Dermis blood vessel endothelial cell (primary cell): ENCODE measurements at regions not wholly inside any gene's neighbourhood (a gene's known extent, or its start where the extent isn't known, plus 50 kb on each side); places are given as distances from the start of the nearest gene placed in this dataset.

Experiments used
- DNase-seq: peaks from one replicate; pipeline ENCODE4 v3.0.0; 2010

DNA sequence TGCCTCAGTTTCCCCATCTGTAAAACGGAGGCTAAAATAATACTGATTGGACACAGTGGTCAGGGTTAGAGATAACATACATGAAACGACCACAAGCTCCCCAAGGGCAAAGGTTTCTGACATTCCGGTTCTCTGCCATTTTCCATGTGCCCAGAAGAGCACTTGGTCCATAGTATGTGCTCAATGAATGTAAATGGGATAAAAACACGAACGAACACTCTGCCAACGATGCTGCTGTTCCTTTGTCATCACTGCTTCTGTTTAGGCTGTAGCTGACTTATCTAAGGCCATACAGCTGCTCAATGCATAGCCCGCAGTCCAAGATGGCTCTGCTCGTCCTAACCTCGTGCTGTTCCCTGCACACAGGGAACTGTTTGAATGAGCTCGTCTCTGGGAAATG is 102.0 kb downstream of the RMI2 start:
- DNase-seq: no peak

DNA sequence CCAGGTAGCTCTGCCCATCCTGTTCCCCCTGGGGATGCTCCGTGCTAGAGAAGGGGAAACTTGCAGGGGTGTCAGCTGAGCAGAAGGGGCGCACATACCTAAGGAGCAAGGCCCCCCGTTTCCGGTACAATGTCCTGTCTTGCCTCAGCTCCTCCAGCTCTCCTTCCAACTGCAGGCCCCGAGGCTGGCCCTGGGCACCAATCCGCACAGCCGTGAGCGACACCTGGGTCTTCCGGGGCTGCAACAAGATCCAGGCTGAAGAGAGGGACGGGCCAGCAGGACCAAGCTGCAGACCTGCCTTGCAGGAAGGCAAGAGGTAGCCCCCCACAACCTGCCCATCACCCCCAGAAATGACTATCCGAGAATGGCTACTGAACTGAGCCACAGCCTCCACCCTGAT is 102.6 kb downstream of the RMI2 start:
- DNase-seq: no peak

DNA sequence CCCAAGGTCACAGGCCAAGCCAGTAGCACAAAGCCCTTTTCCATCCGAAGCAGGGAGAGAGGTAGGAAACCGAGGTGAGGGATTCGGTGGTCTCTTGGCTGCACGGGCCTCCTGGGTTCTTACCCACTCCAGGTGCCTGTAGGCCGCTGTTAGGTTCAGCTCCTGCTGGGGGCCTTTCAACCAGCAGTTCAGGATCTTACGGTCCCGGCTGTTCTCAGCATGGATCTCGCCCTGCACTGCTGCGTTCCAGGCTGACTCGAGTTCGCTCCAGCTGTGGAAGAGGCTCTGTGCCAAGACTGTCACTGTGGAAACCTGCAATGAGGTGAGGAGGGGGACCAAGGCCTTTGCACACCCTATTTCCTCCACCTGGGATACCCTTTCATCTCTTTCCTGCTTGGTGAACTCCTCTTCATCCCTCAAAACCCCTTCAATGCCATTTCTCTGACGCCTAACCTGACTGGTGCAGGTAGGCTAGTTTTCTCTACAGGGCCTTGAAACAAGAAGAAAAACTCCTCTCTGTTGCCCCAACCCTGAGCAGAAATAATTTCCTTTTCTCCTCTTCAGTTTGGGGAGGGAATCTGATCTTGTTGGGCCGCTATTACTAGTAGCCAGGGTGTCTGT is 103.6 kb downstream of the RMI2 start:
- DNase-seq: no peak

DNA sequence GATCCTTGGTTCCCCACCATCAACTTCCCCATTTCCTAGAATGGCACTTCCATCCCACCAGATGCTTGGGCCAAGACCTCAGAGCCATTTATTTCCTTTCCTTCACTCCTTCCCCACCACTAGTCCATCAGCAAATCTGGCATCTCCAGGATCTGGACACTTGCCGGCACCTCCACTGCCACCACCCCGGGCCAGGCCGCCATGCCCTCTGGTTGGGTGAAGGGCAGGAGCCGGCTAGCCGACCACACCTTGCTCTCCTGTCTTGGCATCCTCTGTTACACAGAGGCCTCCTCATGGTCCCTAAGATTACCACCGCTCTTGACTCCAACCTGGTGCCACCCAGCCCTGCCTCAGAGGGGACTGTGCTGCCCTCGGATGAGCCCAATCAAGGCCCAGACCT is 104.5 kb downstream of the RMI2 start:
- no peak for DNase-seq

DNA sequence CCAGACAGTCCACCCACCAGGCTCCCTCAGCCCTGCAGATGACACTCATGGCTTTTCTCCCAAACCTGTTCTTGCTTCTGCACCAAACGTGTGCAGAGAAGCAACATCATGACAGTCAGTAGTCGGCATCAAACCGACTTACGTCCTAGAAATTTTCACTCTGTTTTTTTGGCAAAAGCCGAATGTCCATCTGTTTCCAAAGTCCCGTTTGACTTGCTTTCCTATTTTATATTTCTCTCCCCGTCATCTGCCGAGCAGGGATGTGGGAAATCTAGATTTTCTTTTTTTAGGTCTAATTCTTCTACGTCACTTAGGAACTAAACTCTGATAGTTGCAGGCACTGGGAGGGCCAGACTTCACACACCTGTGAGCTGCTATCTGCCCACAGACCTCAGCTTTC is 104.9 kb downstream of the RMI2 start:
- DNase-seq: no peak

DNA sequence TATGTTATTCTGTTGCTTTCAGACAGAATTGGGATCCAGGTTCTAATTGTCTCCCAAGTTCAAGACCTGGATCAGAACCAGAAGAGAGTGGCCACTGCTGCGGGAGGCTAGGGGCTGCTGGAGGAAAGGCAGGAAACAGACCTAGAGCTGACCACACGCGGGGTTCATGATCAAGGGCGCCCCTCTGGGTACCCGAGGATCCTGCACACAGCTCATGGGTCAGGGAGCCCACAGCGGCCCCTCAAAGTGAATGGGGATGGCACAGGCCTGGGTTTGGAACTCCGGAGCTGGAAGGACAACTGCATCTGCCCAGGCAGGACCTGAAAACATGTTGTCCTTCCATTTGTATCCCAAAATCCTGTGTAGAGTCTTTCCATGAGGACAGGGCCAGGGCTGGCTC is 107.0 kb downstream of the RMI2 start:
- DNase-seq: no peak

DNA sequence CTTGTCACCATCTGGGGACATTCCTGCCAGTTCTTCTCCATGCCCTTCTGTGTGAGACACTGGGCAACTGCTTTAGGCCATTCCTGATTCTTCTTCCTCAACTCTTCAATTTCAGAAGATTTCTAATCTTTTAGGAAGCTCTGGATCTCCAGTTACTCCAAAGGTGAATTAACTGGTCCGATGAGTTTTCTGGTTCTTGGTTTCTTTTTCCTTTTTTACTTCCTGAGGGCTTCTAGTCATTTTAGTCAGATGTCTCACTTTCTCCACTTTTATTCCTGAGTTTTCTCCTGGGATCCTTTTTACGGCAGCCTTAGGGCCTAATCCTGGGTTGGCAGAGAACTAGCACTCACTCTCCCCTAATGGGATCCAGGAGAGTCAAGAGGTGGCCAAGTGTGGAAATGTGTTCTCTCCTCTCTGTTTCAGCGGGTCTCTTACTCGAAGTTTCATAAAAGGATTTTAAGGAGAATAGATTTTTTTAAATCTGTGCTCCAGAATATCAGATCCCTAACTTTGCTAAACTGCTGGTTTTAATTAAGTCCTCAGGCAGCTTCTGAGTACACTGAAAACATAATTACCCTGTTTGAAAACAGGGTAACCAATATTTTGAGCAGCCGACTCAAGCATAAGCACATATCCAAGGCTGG is 107.6 kb downstream of the RMI2 start:
- DNase-seq: no peak

DNA sequence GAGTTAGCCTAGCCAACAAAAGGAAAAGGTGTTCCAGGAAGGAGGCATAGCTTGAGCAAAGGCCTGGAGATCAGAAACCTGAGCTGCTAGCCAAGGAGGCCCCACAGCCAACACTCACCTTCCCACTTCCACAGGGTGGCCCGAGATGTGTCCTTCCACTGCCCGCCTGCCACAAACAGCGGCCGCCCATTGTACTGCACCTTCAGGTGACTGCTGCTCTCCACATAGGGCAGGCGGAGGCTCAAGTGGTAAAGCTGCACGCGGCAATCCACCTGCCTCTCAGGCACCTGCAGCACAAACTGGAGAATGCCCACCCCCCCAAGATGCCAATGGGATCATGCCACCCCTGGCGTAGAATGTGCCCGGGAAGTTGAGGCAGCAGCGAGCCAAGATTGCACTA is 111.5 kb downstream of the RMI2 start:
- DNase-seq: no peak

DNA sequence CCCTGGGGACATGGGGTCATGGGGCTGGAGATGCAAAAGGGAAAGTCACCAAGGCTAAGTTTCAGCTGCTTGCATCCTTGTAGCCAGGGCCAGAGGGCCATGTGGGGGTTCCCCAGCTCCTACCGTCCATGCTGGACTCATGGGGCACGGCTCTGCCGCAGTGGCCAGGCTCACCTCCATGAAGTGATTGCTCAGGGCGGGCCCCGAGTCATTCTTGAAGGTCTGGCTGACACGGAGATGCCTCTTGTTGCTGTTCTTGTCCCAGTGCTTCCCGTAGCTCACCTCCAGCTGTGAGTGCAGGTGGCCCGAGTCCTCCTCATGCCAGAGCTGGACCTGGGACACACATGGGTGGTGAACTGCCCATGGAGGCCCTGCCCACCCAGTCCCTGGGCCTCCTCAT is 114.5 kb downstream of the RMI2 start:
- no peak for DNase-seq

DNA sequence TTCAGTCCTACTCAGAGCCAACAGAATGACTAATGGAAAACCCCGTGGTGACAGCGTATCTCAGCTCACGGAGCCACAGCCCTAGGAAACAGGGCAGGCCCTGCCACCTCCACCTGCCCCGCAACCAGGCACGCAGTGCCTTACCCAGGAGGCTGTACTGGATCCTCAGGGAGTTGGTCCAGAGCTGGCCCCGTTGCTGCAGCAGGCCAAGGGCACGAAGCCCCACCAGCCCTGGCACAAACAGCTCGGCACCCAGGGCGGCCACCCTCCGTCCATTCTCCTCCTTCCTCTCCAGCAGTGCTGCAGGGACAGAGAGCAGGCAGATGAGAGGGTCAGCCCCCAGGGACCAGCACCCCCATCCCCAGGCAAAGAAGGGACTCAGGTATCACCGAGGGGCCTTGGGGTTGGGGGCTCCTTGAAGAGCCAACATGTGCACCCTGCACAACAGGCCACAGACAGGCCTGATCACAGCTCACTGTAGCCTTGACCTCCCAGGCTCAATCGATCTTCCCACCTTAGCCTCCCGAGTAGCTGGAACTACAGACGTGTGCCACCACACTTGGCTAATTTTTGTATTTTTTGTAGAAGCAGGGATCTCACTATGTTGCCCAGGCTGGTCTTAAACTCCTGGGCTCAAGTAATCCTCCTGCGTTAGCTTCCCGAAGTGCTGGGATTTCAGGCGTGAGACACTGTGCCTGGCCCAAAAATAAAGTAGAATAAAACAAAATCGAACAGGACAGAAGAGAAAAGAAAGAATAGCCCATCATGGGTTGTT is 115.7 kb downstream of the RMI2 start:
- no peak for DNase-seq

DNA sequence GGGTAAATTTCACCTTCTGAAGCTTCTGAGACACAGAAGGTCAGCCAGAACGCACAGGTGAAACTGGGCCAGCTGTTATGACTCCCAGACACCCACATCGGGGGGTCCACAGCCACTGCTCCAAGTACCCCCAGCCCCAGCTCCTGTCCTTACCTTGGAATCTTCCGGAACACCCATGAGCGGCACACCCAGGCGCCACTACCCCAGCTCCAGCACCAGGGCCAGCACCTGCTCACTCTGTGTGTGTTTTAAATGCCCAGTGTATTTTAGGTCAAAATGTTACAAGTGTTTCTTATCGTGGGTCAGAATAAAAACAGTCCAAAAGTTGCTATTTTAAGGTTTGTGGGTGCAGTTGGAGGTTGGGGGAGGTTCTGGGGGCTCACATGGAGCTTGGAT is 116.3 kb downstream of the RMI2 start:
- DNase-seq: no peak

DNA sequence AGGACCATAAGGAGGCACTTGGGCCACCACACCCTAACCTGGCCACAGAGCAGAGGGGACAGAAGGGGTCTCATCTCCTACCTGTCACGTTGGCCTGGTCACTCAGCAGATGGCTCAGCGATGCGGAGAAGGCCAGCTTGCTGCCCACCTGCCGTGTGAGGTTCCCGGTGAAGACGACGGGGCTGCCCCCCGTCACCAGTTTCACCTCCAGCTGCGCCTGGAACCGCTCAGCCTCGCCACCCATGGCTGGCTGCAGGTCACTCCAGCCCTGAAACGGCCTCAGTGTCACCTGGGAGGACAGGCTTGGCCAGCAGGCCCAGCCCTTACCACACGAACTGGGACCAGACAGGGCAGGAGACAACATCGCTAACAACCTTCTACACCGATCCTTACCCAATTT is 116.8 kb downstream of the RMI2 start:
- no peak for DNase-seq

DNA sequence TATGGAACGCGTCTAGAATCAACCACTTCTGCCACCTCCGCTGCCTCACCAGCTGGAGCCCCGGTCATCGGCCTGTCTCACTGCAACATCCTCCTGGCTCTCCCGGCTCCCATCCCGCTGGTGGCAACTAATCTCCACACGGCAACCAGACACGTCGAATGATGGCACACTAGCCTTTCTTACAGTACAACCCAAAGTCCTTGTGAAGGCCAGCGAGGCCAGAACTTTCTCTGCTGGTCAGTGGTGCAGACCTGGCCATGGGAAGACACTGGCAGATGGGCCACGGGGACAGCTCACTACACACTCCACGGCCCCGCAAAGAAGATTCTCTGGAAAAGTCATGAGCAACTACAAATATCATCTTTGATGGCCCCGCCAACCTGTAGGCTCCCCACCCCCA is 117.6 kb downstream of the RMI2 start:
- DNase-seq: no peak

DNA sequence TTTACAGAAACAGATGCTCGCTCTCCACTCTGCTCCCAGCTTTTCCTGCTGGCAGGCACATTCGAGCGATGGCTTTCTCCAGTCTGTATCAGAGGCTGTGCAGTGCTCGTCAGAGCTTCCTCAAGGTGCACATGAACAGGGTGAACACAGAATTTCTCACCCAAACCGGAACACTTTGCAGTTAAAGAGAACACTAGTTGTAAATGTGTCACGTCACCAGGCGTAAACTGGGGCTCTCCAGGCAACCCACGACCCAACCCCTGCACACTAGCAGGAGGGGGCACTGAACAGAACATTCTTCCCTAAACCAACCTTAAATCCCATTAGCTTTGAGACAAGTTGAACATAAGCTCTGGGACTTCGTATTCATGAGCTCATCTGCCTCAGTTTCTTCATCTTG is 119.0 kb downstream of the RMI2 start:
- DNase-seq: no peak

DNA sequence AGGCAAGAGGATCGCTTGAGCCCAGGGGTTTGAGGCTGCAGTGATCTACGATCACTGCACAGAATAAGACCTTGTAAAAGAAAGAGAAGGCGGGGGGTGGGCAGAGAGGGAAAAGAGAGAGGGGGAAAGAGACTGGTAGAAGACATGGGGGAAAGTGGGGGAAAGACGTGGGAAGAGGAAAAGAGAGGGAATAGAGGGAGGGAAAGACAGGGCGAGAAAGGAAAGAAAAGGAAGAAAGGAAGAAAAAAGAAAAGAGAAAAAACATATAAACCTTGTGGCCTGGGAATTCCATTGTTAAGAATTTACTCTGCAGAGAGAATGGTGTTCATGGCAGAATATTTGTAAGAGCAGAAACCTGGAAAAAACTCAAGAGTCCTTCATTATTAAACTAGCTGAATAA is 120.4 kb downstream of the RMI2 start:
- DNase-seq: no peak

DNA sequence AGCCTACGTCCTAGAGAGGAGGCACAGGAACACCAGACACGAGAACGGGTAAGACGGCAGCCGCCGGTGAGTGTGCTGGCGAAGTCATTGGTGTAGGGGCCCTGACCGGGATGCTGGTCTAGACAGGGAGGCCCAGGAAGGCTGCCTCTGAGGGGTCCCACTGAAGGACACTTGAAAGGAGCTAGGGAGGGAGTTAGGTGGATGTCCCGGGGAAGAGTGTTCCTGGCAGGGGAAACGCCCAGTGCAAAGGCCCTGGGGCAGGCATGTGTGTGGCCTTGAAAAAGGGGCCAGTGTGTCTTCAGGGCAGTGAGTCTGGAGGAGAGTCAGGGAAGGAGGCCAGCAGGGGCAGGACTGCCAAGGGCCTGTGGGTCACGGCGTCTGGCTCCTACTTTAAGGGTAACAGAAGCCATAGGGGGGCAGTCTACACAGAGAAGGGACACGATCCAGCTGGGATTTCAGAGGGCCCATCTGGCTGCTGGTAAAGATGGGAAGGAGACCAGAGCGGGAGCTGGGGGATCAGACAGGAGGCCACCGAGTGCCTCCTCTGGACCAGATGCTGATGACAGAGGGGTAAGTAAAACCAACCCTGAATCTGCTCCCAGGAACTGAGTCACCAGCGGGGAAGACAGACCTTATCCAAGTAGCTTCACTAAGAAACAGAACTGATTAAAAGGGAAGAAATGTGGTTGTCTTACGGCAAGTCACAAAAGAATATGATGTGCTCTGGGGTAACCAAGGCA is 115.9 kb downstream of the LITAF start:
- no peak for DNase-seq

DNA sequence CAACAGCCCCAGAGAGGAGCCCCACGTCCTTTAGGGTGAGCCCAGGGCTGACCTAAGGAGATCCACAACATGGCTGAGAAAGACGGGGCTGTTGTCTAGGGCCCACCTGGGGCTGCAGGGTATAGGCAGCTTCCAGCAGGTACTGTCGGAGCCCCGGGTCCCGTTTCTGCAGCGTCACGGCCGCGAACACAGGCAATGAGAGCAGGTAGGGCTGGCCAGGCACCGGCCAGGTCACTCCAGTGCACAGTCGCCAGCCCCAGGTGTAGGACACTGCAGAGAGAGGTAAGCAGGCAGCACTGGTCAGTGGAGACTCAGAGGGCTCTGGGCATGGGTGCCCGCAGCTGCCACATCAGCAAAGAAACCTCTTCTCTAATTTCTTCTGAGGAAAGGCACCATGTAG is 115.2 kb downstream of the LITAF start:
- DNase-seq: no peak

DNA sequence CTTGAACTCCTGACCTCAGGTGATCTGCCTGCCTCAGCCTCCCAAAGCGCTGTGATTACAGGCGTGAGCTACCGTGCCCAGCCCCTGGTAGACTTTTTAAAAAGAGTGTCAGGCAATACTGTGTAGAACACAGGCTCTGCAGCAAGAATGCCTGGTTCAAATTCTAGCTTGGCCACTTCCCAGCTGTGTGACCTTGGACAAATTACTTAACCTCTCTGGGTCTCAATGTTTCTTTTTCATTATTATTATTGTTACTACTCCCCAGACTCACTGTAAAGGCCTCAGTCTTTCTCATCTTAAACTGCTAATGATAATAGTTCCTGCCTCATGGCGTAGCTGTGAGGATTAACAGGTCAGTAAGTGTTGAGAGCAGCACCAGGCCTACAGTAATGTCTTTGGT is 114.3 kb downstream of the LITAF start:
- DNase-seq: no peak

DNA sequence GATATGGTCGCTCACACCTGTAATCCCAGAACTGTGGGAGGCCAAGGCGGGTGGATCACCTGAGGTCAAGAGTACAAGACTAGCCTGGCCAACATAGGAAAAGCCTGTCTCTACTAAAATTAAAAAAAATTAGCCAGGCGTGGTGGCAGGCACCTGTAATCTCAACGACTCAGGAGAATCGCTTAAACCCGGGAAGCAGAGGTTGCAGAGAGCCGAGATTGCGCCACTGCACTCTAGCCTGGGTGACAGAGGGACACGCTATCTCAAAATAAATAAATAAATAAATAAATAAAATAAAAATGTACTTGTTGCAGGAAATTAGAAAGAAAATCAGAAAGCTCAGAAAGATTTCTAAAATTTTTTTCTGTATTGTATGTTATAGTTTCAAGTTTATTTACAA is 113.9 kb downstream of the LITAF start:
- no peak for DNase-seq

DNA sequence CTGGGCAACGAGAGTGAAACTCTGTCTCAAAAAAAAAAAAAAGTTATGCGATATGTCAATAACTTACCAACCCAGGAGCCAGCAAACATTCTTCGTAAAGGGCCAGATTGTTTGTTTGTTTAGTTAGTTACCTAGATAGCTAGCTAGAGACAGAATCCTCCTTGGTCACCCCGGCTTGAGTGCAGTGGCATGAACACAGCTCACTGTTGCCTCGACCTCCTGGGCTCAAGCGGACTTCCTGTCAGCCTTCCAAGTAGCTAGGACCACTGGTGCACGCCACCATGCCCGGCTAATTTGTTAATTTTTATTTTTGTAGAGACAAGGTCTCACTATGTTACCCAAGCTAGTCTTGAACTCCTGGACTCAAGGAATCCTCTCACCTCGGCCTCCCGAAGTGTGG is 113.0 kb downstream of the LITAF start:
- no peak for DNase-seq

DNA sequence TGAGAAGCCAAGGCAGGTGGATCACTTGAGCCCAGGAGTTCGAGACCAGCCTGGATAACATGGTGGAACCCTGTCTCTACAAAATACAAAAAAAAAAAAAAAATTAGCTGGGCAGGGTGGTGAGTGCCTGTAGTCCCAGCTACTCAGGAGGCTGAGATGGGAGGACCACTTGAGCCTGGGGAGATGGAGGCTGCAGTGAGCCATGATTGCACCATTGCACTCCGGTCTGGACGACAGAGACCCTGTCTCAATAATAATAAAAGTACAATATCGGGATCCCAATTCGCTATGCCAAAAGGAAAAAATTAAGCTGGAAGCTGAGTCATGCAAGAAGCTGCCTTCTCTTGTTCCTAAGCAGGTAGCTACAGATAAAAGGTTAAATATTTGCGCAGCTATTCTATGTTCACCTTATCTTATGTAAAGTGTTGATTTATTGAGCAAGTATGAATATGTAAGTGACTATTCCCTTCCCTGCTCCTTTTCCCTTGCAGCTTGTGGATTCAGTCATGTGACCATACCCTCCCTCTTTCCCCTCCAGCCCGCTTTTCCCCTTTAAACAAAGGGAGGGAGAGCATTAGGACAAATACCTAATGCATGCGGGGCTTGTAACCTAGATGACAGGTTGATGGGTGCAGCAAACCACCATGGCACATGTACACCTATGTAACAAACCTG is 112.0 kb downstream of the LITAF start:
- DNase-seq: no peak

DNA sequence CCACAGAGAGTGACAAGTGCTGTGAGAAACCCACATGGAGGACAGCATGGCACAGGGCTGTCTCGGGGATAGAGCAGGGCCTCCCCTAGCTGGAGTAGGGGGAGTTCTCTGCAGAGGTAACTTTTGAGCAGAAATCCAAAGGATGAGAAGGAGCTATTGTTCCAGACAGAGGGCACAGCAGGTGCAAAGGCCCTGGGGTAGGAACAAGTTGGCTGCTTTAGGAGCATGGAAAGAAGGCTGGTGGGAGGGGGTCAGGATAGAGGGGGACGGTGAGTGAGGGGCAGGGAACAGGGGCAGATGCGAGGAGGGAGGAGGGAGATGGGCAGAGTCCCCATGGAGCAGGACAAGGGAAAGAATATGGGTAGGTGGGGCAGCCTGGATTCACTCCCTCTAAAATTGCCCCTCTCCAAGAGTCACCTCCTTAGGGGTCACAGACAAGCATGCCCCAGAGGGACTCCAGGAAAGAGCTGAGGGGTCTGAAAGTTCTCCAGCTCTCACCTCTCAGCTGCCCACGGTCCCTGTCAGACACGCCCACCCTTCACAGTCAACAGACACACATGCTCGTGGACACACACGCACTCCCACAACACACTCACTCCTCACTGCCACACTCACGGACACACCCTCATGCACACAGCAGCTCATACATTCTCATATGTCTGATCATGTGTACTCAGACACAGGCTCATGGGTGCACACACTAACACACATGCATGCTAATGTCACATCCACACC is 110.7 kb downstream of the LITAF start:
- no peak for DNase-seq
